ENCODE measurements at regions not wholly inside any gene's neighbourhood (a gene's known extent, or its start where the extent isn't known, plus 50 kb on each side); places are given as distances from the start of the nearest gene placed in this dataset.

- H3K27ac ChIP-seq (ENCODE audit: insufficient read depth, low read length): no peak overlapping the region
- H3K4me1 ChIP-seq (ENCODE audit: control insufficient read depth, extremely low read depth, insufficient read depth, low read length): no peaks in the 10 kb centered on the region
- no peaks in the 10 kb centered on the region for H3K36me3 ChIP-seq (ENCODE audit: control insufficient read depth, insufficient read depth, low read length)
- H3K9me3 ChIP-seq (ENCODE audit: control insufficient read depth, insufficient read depth, low read depth, low read length): no peaks in the 10 kb centered on the region
- H3K4me2 ChIP-seq (ENCODE audit: extremely low read depth, insufficient read depth, low read length): no peak overlapping the region
- no peak for TF ChIP-seq EZH2 (IDR thresholded peaks at IDR 0.05; ENCODE audit: low read length, missing control alignments)
- TF ChIP-seq, protein P1, sequence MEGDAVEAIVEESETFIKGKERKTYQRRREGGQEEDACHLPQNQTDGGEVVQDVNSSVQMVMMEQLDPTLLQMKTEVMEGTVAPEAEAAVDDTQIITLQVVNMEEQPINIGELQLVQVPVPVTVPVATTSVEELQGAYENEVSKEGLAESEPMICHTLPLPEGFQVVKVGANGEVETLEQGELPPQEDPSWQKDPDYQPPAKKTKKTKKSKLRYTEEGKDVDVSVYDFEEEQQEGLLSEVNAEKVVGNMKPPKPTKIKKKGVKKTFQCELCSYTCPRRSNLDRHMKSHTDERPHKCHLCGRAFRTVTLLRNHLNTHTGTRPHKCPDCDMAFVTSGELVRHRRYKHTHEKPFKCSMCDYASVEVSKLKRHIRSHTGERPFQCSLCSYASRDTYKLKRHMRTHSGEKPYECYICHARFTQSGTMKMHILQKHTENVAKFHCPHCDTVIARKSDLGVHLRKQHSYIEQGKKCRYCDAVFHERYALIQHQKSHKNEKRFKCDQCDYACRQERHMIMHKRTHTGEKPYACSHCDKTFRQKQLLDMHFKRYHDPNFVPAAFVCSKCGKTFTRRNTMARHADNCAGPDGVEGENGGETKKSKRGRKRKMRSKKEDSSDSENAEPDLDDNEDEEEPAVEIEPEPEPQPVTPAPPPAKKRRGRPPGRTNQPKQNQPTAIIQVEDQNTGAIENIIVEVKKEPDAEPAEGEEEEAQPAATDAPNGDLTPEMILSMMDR (conservative IDR thresholded peaks at IDR 0.05 in 1 of 2, IDR thresholded peaks at IDR 0.05 in 1 of 2; ENCODE audit: low read depth in 1 of 2, low read length in 2 of 2): no peak
- no peak overlapping the region for H2AFZ ChIP-seq (ENCODE audit: low read length)
- no peaks in the 10 kb centered on the region for H3K27me3 ChIP-seq (ENCODE audit: control insufficient read depth, insufficient read depth, low read length)
- H3K4me3 ChIP-seq (replicated peaks in 1 of 4; ENCODE audit: control extremely low read depth in 1 of 4, insufficient read depth in 1 of 4, low read depth in 3 of 4, low read length in 4 of 4): no peak overlapping the region
- H4K20me1 ChIP-seq (ENCODE audit: control insufficient read depth, extremely low read depth, insufficient read depth, low read length): no peaks in the 10 kb centered on the region
- no peak overlapping the region for H3K9ac ChIP-seq (ENCODE audit: insufficient read depth, low read length)
- H3K79me2 ChIP-seq (ENCODE audit: control insufficient read depth, insufficient read depth, low read length): no peaks in the 10 kb centered on the region
- no peak for DNase-seq (ENCODE audit: low read depth in 2 of 2)
Measured at GRCh38 chr4:165651901-165652300, 221.1 kb upstream of the TLL1 start.

DNA sequence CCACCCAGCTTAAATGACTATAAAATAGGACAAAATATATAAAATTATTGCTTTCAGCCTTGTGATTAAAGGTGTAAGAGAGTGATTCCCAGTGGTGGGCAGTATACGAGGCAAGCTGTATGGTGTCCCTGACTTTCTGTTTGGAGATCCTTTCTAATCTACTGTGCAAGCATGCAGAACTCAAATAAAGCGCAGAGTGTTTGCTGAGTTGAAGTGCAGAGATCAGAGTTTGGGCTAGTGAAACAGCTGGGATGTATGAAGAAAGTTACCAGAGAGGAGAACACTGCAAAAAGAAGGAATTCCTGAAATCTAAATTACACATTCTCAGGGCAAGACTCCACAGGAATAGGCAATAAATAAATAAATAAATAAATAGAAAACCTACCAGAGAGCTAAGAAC, 218.5 kb upstream of the TLL1 start:
- Histone ChIP-seq H3K4me2 (ENCODE audit: extremely low read depth, insufficient read depth, low read length) (no peak overlapping the region), H3K4me3 (replicated peaks in 1 of 4; ENCODE audit: control extremely low read depth in 1 of 4, insufficient read depth in 1 of 4, low read depth in 3 of 4, low read length in 4 of 4) (no peak overlapping the region), H3K9ac (ENCODE audit: insufficient read depth, low read length) (no peak overlapping the region), H3K27ac (ENCODE audit: insufficient read depth, low read length) (no peak overlapping the region), H3K4me1 (ENCODE audit: control insufficient read depth, extremely low read depth, insufficient read depth, low read length) (no peaks in the 10 kb centered on the region), H2AFZ (ENCODE audit: low read length) (no peak overlapping the region), H3K9me3 (ENCODE audit: control insufficient read depth, insufficient read depth, low read depth, low read length) (no peaks in the 10 kb centered on the region), H3K79me2 (ENCODE audit: control insufficient read depth, insufficient read depth, low read length) (no peaks in the 10 kb centered on the region), H4K20me1 (ENCODE audit: control insufficient read depth, extremely low read depth, insufficient read depth, low read length) (no peaks in the 10 kb centered on the region), H3K27me3 (ENCODE audit: control insufficient read depth, insufficient read depth, low read length) (no peaks in the 10 kb centered on the region), H3K36me3 (ENCODE audit: control insufficient read depth, insufficient read depth, low read length) (no peaks in the 10 kb centered on the region)
- no peak for DNase-seq (ENCODE audit: low read depth in 2 of 2)
- TF ChIP-seq, protein P1 (conservative IDR thresholded peaks at IDR 0.05 in 1 of 2, IDR thresholded peaks at IDR 0.05 in 1 of 2; ENCODE audit: low read depth in 1 of 2, low read length in 2 of 2): no peak
- no peak for TF ChIP-seq EZH2 (IDR thresholded peaks at IDR 0.05; ENCODE audit: low read length, missing control alignments)

DNA sequence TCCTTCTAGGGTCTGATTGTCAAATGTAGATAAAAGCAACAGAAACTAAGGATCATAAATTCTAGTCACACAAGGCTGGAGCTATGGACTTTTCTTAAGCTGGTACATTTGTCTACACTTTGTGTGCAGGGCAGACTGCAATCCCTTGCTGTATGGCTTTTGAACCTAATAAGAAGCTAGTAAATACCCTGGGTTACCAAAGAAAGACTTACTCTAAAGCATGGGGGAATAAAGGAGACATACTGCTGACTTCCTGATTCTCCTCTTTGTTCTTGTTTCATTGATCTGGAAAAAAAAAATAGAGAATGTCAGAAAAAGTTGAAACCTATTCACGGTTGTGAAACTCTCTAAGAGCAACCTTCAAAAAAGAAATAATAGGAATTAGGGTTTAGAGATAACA, 216.6 kb upstream of the TLL1 start:
- Histone ChIP-seq H3K79me2 (ENCODE audit: control insufficient read depth, insufficient read depth, low read length) (no peaks in the 10 kb centered on the region), H2AFZ (ENCODE audit: low read length) (no peak overlapping the region), H3K27me3 (ENCODE audit: control insufficient read depth, insufficient read depth, low read length) (no peaks in the 10 kb centered on the region), H3K4me3 (replicated peaks in 1 of 4; ENCODE audit: control extremely low read depth in 1 of 4, insufficient read depth in 1 of 4, low read depth in 3 of 4, low read length in 4 of 4) (no peak overlapping the region), H3K36me3 (ENCODE audit: control insufficient read depth, insufficient read depth, low read length) (no peaks in the 10 kb centered on the region), H3K4me1 (ENCODE audit: control insufficient read depth, extremely low read depth, insufficient read depth, low read length) (no peaks in the 10 kb centered on the region), H3K9me3 (ENCODE audit: control insufficient read depth, insufficient read depth, low read depth, low read length) (no peaks in the 10 kb centered on the region), H3K4me2 (ENCODE audit: extremely low read depth, insufficient read depth, low read length) (no peak overlapping the region), H4K20me1 (ENCODE audit: control insufficient read depth, extremely low read depth, insufficient read depth, low read length) (no peaks in the 10 kb centered on the region), H3K27ac (ENCODE audit: insufficient read depth, low read length) (no peak overlapping the region), H3K9ac (ENCODE audit: insufficient read depth, low read length) (no peak overlapping the region)
- DNase-seq (ENCODE audit: low read depth in 2 of 2): no peak
- no peak for TF ChIP-seq EZH2 (IDR thresholded peaks at IDR 0.05; ENCODE audit: low read length, missing control alignments)
- TF ChIP-seq, protein P1 (conservative IDR thresholded peaks at IDR 0.05 in 1 of 2, IDR thresholded peaks at IDR 0.05 in 1 of 2; ENCODE audit: low read depth in 1 of 2, low read length in 2 of 2): no peak

Measured in fibroblast of lung (primary cell).